Lung (tissue), 11 donors: ENCODE measurements at regions not wholly inside any gene's neighbourhood (a gene's known extent, or its start where the extent isn't known, plus 50 kb on each side); places are given as distances from the start of the nearest gene placed in this dataset.

ENCODE experiments used
- ATAC-seq: fragments of 200-7000 bp; cut with Tn5 transposase; one replicate; pipeline ENCODE4 v1.9.1; 2020; ENCODE audit warnings: moderate number of reproducible peaks; ENCODE audit not compliant: insufficient read depth, low FRiP score
- DNase-seq, 3 donors: peaks; one replicate each; pipeline ENCODE4 v3.0.0-alpha.2; 2013 to 2017
- H3K27ac ChIP-seq, 2 donors: one replicate each; pipeline ENCODE4 v1.5.1; 2013; ENCODE audit warnings: mild to moderate bottlenecking in 2 of 2, moderate library complexity in 2 of 2, control low read depth in 1 of 2, inconsistent platforms in 1 of 2, low read depth in 1 of 2, low read length in 1 of 2
- H3K27me3 ChIP-seq, 3 donors: one replicate each; pipeline ENCODE4 v1.5.1; 2013; ENCODE audit warnings: low read length in 2 of 3; ENCODE audit not compliant: control insufficient read depth in 3 of 3, insufficient read depth in 3 of 3
- H3K36me3 ChIP-seq, 4 donors: one replicate each; pipeline ENCODE4 v1.5.1; 2013; ENCODE audit warnings: low read length in 4 of 4, mild to moderate bottlenecking in 1 of 4, moderate library complexity in 1 of 4; ENCODE audit not compliant: control insufficient read depth in 4 of 4, insufficient read depth in 4 of 4
- H3K4me1 ChIP-seq, 5 donors: one replicate each; pipeline ENCODE4 v1.5.1; 2013; ENCODE audit warnings: low read length in 5 of 5, mild to moderate bottlenecking in 2 of 5, moderate library complexity in 1 of 5; ENCODE audit not compliant: control insufficient read depth in 5 of 5, insufficient read depth in 5 of 5
- H3K4me3 ChIP-seq: one replicate; pipeline ENCODE4 v1.5.1; 2013; ENCODE audit warnings: mild to moderate bottlenecking, control low read depth, moderate library complexity
- H3K9ac ChIP-seq, 2 donors: one replicate each; pipeline ENCODE4 v1.5.1; 2013; ENCODE audit warnings: low read length in 2 of 2, control low read depth in 1 of 2; ENCODE audit not compliant: insufficient read depth in 1 of 2
- H3K9me3 ChIP-seq, 4 donors: one replicate each; pipeline ENCODE4 v1.5.1; 2013; ENCODE audit warnings: low read length in 3 of 4, mild to moderate bottlenecking in 1 of 4, moderate library complexity in 1 of 4; ENCODE audit not compliant: control insufficient read depth in 4 of 4, insufficient read depth in 3 of 4
- whole genome bisulfite sequencing, 2 donors: extraction: QIAGEN DNeasy Blood & Tissue Kit; methylation state at CpG; one replicate each; pipeline ENCODE4 v1.1.7; 2013; 5-methylcytosine and 5-hydroxymethylcytosine counted together
- TF ChIP-seq, protein P1 (sequence below): IDR thresholded peaks from 2 replicates; pipeline ENCODE4 v1.5.1; 2012; ENCODE audit warnings: mild to moderate bottlenecking; ENCODE audit errors: control extremely low read depth, extremely low read depth
- donor health status: control.
- donor health status: control.
- donor health status: Bipolar disorder and iron deficiency.
- donor health status: healthy.
- donor health status: DM: yes; HTN: yes; CAD: no.

DNA sequence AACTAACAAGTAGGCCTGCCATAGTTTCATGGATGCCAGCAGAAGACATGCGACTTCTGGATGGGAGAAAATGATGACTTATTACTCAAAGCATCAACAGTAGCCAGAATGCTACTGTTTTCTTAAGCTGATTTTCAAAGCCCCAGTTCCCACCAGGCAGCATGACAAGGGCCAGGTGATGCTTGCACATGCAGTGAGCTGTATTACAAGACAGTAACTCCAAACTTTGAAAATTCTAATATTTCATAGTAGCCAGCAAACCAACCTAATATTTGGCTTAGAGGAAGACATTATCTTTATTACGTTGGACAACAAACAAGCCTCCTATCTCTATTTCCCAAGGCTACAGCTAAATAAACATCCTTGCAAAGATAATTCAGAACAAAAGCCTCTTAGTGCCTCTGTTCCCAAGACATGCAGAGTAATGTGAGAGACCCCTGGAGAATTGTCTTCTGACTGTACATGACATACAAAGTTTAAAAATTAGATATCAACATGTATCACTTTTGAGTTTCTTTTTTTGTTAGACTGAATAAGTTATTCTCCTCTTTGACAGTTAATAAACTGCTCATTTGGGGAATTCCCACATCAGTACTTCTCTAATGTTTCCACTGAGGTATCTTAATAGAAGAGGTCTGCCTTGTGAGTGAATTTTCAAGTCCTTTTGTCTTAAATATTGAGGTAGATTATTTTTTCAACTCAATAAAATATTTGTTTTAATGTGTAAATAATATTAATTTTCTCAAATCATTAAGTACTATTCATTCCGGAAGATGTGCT is 367.6 kb upstream of the CWC22 start:
- ATAC-seq (no peak), DNase-seq (peak in 1 of 3 donors; percentile 21)
- Histone ChIP-seq H3K27me3 (no peaks in the 10 kb centered on the region), H3K4me3 (no peak overlapping the region), H3K27ac (no peak overlapping the region), H3K9ac (no peak overlapping the region), H3K9me3 (peaks cover 0 to under 1% (median 0%) of the 10 kb centered on the region in 4 donors), H3K36me3 (no peaks in the 10 kb centered on the region), H3K4me1 (peaks cover 0 to 29% (median 0%) of the 10 kb centered on the region in 5 donors)
- WGBS, 2 donors, result 58 to 73% methylated on average over 3 of the region's 3 CpGs
- TF ChIP-seq, protein P1, sequence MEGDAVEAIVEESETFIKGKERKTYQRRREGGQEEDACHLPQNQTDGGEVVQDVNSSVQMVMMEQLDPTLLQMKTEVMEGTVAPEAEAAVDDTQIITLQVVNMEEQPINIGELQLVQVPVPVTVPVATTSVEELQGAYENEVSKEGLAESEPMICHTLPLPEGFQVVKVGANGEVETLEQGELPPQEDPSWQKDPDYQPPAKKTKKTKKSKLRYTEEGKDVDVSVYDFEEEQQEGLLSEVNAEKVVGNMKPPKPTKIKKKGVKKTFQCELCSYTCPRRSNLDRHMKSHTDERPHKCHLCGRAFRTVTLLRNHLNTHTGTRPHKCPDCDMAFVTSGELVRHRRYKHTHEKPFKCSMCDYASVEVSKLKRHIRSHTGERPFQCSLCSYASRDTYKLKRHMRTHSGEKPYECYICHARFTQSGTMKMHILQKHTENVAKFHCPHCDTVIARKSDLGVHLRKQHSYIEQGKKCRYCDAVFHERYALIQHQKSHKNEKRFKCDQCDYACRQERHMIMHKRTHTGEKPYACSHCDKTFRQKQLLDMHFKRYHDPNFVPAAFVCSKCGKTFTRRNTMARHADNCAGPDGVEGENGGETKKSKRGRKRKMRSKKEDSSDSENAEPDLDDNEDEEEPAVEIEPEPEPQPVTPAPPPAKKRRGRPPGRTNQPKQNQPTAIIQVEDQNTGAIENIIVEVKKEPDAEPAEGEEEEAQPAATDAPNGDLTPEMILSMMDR, result no peak

DNA sequence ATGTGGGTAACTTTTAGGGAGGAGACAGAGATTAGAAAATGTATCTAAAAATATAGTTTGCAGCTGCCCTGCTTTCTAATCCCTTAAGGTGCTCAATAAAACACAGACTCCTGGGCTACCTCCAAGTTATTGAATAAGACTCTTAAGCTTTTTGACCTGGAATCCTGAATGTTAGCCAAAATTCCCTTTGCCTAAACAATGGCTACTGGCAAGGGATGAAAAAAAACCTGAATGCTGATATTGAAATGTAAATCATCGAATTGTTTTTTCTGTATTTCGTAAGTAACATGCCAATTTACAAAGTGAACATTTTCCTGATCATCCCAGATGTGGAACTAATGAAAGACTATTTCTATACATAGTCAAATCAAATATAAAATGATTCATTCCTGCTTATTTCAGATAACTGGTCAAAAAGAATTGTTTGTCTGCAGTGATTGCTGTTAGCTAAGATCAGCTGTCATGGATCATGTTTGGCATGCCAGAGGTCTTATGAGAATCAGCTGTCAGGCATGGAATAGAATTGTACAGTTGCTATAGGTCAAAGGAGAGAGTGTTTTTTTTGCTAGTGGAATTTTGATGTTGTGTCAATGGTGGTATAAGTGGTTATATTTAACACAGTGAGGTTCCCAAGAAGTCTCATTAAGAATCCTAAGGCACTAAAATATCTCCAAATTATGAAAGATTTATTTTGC is 363.6 kb upstream of the CWC22 start:
- WGBS, 2 donors, result 67 to 74% methylated on average over 2 of the region's 2 CpGs
- H3K4me1 ChIP-seq, result peaks cover 0 to 27% (median 0%) of the 10 kb centered on the region in 5 donors
- H3K27me3 ChIP-seq, result no peaks in the 10 kb centered on the region
- TF ChIP-seq, protein P1, result no peak
- H3K27ac ChIP-seq, result no peak overlapping the region
- H3K36me3 ChIP-seq, result no peaks in the 10 kb centered on the region
- ATAC-seq (no peak), DNase-seq (peak in 1 of 3 donors; percentile 24)
- H3K4me3 ChIP-seq, result no peak overlapping the region
- H3K9ac ChIP-seq, result no peak overlapping the region
- peaks cover 0 to 3% (median 0%) of the 10 kb centered on the region in 4 donors for H3K9me3 ChIP-seq

DNA sequence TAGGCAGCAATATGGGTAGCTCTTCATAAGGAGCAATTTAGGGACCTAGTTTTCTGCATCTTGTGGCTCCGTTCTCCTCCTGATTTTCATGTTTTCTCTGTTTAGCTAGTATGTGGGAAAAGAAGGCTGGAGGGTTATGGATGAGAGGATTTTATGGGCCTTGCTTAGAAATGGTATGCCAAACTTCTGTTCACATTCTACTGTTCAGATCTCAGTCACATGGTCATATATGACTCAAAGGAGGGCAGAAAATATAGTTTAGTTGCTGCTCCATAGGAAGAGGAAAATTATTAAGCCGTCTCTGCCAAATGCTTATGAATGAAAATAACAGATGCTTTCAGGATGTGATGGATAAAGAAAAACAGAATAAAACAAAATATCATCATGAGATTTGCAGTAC is 361.8 kb upstream of the CWC22 start:
- DNase-seq (no peak), ATAC-seq (no peak)
- Histone ChIP-seq H3K4me3 (no peak overlapping the region), H3K27me3 (no peaks in the 10 kb centered on the region), H3K4me1 (peaks cover 0 to 15% (median 0%) of the 10 kb centered on the region in 5 donors), H3K36me3 (no peaks in the 10 kb centered on the region), H3K9ac (no peak overlapping the region), H3K9me3 (peaks cover 0 to 3% (median 0%) of the 10 kb centered on the region in 4 donors), H3K27ac (no peak overlapping the region)
- WGBS, 2 donors, result 47 to 87% methylated on average over 2 of the region's 2 CpGs
- TF ChIP-seq, protein P1, result no peak
